Medulla oblongata (tissue), 1 donor: ENCODE measurements at regions not wholly inside any gene's neighbourhood (a gene's known extent, or its start where the extent isn't known, plus 50 kb on each side); places are given as distances from the start of the nearest gene placed in this dataset.
A peak's percentile ranks its signal among the peaks of the same experiment; 100 is the strongest.

Experiments used
- DNase-seq: peaks from one replicate; pipeline ENCODE4 v3.0.0-alpha.2; 2015; ENCODE audit errors: extremely low spot score

GRCh38 chr10:120282421-120282820 lies 174.6 kb upstream of the PLPP4 start:
- no peak for DNase-seq

- no peak for DNase-seq
Measured at GRCh38 chr10:120282846-120283492, 174.1 kb upstream of the PLPP4 start.

GRCh38 chr10:120285408-120285807 lies 171.6 kb upstream of the PLPP4 start:
- no peak for DNase-seq

DNA sequence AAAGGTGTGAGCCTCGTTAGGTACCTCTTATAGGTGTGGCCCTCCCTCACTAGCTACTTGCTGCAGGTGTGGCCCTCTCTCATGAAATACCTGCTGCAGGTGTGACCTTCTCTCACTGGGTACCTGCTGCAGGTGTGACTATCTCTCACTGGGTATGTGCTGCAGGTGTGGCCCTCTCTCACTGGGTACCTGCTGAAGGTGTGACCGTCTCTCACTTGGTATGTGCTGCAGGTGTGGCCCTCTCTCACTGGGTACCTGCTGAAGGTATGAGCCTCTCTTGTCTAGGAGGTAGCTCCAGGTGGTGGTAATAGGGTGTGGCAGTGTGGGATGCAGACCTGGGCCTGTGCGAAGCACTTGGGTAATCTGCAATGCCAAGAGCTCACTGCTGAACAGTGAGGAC lies 170.7 kb upstream of the PLPP4 start:
- DNase-seq, result no peak

DNA sequence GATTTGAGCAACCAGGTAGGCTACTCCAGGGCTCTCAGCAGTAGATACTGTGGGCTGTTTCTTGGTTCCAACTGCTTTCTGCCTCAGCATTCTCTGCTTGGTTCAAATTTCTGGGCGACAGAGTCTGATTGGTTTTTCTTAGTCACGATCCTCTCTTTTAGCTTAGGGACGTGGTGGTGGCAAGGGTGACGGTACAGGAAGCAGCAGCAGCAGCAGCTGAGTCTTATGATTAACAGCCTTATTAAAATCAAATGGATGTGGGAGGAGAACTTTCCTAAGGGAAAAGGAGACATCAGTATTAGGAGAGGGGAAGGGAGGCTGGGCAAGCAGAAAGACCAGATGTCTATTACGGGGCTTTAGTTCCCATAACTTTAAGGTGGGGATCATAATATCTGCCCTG lies 156.5 kb upstream of the PLPP4 start:
- no peak for DNase-seq

- DNase-seq, result no peak
Measured at GRCh38 chr10:120308589-120308988, 148.4 kb upstream of the PLPP4 start.

DNA sequence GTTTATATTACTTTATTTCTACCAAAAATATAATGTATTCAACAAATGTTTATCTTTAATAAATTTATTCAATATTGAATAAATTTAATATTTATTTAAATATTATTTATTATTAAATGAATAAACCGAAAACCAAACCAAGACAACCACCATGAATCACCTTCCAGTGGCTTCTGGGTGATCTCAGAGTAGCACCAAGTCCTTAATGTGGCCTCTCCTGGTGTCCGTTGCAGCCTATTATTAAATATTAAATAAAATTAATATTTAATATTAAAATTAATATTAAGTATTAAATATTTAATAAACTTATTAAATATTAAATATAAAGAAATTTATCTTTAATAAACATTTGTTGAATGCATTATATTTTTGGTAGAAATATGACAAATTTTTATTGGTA lies 143.3 kb upstream of the PLPP4 start:
- DNase-seq, result no peak

- no peak for DNase-seq
Measured at GRCh38 chr10:120314442-120314841, 142.6 kb upstream of the PLPP4 start.

- DNase-seq, result no peak
Measured at GRCh38 chr10:120318862-120319261, 138.2 kb upstream of the PLPP4 start.

DNA sequence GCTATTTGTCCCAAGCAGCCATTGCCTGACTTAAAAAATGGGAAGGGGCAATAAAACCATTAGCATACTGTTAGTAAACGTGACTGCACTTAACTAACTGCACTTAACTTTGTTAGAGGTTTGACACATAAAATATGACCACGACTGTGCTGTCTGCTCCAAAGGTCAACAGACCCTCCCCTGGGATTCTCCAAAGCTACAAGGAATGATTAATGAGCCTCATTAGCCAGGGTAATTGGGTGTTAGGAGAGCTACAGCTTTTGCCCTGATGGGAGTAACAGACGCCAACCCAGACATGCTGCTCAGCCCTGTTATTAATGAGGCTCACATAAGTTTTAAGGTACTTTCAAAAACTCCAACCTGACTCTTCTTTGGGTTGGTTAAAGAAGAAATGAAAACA lies 129.4 kb upstream of the PLPP4 start:
- DNase-seq, result no peak

DNA sequence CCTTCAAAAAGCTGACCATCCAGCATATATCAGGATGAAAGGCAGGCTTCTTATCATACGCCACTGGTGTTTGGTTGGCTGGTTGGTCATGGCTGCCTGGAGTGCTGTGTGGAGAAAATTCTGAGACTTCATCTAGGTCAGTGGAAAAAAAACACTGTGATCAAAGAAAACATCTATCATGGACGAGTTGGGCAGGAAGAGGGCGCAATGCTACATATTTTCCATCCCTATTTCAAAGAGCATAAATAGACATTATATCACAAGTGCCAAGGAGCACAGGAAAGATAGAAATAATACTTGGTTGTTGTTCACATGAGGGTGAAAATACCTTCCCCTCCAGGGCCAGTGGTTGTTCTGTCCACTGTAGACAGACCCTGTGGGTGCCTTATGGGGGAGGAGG lies 128.4 kb upstream of the PLPP4 start:
- DNase-seq, result no peak

DNA sequence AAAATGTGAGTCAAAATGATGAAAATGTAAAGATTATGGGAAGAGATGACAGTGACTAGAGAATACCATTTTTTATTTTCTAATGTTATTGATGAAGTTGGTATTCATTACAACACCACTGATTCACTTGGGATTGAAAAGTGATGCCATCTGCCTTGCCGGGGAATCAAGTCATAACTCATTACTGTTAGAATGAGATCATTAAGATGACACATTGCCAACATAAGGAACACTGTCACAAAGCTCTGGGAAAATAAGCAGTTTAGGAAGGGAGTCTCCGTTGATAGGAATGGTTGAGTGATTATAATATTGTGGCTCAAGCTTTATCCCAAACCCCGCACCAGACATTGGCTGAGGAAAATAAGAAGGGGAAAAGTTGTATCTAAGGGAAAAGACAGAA lies 121.5 kb upstream of the PLPP4 start:
- no peak for DNase-seq

DNA sequence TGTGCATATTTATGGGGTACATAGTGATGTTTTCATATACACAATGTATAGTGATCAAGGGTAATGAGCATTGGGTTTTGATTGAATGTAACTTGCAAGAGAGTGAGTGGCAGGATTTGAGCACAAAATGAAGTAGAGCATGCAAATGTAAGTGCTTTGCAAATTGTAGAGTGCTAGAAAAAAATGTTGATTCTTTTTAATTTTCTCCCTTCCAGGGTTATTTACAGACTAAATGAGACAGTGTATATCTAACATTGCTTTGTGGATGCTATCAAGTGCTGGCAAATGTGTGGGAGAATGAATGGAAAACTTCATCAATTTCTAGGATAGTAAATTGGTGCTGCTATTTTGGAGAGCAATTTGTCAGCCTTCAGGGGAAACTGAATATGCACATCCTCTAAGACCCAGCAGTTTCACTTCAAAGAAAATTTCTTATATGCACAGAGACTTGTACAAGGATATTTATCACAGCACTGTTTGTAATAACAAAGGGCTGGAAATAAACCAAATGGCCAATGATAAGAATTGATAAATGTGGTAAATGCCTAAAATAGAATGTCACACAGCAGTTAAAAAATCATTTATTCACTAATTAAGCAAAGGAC lies 120.6 kb upstream of the PLPP4 start:
- no peak for DNase-seq

DNA sequence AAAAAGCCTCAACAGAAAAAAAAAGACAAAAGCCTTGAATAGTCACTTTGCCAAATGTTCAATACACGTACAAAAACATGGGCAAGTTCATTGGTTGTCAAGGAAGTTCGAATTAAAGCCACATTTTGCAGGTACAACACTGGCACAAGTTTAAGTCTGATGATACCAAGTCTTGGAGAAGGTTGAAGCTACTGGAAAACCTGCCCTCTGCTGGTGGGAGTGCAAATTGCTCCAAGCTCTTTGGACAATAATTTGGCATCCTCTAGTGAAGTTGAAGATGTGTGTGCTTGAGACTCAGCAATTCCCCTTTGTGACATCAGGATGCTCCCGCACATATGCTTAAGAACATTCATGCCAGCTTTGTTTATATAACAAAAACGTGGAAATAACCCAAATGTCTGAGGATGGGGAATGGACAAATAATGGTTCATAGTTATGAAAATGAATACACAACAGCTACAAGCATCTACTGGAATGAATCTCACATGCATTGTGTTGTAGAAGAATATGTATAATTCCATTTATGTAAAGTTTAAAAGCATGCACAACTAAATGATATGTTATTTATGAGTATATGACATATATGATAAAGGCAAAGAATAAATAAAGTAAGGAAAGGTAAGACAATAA lies 120.0 kb upstream of the PLPP4 start:
- peak; percentile 31 for DNase-seq

- DNase-seq, result no peak
Measured at GRCh38 chr10:120342115-120342714, 114.8 kb upstream of the PLPP4 start.

- DNase-seq, result no peak
Measured at GRCh38 chr10:120345186-120345585, 111.8 kb upstream of the PLPP4 start.

DNA sequence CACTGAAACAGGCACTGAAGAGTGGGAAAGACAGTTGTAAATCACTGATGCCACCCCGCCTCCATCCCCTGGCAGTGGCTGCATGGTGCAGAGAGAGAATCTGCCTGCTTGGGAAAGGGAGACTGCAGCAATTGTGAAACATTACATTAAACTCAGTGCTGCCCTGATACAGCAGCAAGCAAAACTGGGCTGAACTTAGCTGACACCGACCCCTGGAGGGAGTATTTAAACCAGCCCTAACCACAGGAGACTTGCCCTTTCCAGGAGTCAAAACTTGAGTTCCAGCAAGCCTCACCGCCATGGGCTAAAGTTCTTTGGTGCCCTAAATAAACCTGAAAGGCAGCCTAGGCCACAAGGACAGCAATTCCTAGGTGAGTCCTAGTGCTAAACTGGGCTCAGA lies 109.4 kb upstream of the PLPP4 start:
- no peak for DNase-seq

DNA sequence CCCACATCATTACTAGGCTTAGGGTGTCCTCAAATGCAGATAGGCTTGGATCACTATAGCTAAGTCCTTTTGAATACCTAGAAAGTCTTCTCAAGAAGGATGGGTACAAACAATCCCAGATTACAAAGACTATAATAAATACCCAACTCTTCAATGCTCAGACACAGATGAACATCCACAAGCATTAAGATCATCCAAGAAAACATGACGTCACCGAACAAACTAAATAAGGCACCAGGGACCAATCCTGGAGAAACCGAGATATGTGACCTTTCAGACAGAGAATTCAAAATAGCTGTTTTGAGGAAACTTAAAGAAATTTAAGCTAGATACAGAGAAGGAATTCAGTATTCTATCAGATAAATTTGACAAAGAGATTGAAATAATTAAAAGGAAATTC lies 108.0 kb upstream of the PLPP4 start:
- no peak for DNase-seq

GRCh38 chr10:120355425-120355824 lies 101.6 kb upstream of the PLPP4 start:
- DNase-seq, result no peak

GRCh38 chr10:120360571-120360970 lies 96.5 kb upstream of the PLPP4 start:
- no peak for DNase-seq

- DNase-seq, result no peak
Measured at GRCh38 chr10:120365872-120366271, 91.2 kb upstream of the PLPP4 start.

DNA sequence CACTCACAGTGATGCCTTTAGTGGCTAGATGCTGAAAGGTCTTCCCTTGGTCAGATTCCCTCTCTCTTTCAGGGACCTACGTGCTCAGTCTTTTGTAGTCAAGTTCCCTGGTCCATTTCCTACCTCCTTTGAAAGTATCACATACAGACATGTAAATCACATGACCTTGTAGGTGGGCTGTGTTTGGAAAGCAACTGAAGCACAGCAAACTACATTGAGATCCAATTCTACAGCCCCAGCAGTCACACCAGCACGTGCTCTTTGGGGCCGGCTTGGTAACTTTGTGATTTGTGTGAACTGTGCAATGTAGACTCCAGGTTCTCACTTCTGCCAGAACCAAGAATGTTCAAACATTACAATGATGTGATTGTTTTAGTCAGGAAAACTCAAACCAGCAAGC lies 89.7 kb upstream of the PLPP4 start:
- no peak for DNase-seq

DNA sequence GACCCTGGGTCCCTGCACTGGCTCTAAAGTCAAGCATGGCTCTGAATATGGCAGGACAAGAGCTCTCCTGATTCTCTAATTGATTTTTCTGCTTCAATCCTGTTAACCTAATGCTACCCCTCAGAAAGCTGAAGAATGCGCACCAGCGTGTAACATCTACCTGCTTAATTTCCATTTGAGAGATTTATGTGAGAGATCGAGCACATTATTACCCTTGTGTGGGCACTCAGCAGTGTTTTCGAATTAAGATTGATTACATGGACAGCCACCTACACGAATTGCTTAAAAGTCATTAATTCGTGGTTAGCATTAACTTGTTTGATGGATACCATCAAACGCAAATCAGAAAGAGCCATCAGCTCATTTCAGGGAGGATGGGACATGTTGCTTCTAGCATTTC lies 88.7 kb upstream of the PLPP4 start:
- no peak for DNase-seq
